Liver (tissue), 3 donors: ENCODE measurements at regions not wholly inside any gene's neighbourhood (a gene's known extent, or its start where the extent isn't known, plus 50 kb on each side); places are given as distances from the start of the nearest gene placed in this dataset.

Experiments used
- FOXA1 ChIP-seq: IDR thresholded peaks from 2 replicates; pipeline ENCODE4 v1.6.1; 2016; ENCODE audit warnings: antibody characterized with exemption
- GABPA ChIP-seq, 2 donors: IDR thresholded peaks in 1 of 2; conservative IDR thresholded peaks in 1 of 2; 2 replicates each; pipeline ENCODE4 v1.6.1; 2016; ENCODE audit warnings: antibody characterized with exemption in 2 of 2, mild to moderate bottlenecking in 1 of 2, moderate library complexity in 1 of 2
- TF ChIP-seq, protein P1 (sequence below): fragments of 150-350 bp; IDR thresholded peaks from 2 replicates; pipeline ENCODE4 v1.5.1; 2017; ENCODE audit warnings: improper control_type of control experiment, low read depth, low read length; ENCODE audit not compliant: missing input control
- donor health status: healthy.
- donor health status: healthy.

DNA sequence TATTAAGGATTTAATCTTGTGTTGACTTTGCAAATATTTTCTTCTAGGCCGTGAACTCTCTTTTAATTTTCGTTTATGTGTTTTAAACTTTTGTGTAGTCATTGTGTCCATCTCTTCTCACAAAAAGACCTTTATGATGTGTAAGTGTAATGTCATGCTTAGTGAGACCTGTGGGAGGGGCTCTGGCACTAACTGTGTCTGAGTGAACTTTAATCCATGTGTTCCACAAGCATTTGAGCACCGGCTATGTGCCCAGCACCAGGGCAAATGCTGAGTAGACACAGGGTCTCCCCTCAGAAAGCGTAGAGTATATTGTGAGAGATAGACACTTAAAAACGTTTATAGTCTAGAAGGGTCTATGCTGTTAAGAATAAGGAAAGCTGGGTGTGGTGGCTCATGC, 272.6 kb upstream of the TUT7 start:
- TF ChIP-seq, protein P1, sequence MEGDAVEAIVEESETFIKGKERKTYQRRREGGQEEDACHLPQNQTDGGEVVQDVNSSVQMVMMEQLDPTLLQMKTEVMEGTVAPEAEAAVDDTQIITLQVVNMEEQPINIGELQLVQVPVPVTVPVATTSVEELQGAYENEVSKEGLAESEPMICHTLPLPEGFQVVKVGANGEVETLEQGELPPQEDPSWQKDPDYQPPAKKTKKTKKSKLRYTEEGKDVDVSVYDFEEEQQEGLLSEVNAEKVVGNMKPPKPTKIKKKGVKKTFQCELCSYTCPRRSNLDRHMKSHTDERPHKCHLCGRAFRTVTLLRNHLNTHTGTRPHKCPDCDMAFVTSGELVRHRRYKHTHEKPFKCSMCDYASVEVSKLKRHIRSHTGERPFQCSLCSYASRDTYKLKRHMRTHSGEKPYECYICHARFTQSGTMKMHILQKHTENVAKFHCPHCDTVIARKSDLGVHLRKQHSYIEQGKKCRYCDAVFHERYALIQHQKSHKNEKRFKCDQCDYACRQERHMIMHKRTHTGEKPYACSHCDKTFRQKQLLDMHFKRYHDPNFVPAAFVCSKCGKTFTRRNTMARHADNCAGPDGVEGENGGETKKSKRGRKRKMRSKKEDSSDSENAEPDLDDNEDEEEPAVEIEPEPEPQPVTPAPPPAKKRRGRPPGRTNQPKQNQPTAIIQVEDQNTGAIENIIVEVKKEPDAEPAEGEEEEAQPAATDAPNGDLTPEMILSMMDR, result no peak
- TF ChIP-seq GABPA (IDR thresholded peaks at IDR 0.05 in 1 of 2, conservative IDR thresholded peaks at IDR 0.05 in 1 of 2) (no peak), FOXA1 (no peak)
